WTC11 (cell line): ENCODE measurements at regions not wholly inside any gene's neighbourhood (a gene's known extent, or its start where the extent isn't known, plus 50 kb on each side); places are given as distances from the start of the nearest gene placed in this dataset.

Source experiments
- ATAC-seq: fragments of 200-7000 bp; cut with Tn5 transposase; 2 replicates; pipeline ENCODE4 v1.10.0; 2021; ENCODE audit warnings: mild to moderate bottlenecking, moderate library complexity
- CTCF ChIA-PET: fragments of 300-600 bp; sonication (Branson Sonifier 250); formaldehyde crosslinking; loops from one replicate; lab custom pipeline; 2021; ENCODE audit warnings: antibody characterized with exemption; lab: Charles Lee
- POLR2A ChIA-PET: fragments of 350-600 bp; sonication (Branson Sonifier 250); formaldehyde crosslinking; loops from one replicate; lab custom pipeline; 2021; ENCODE audit warnings: antibody characterized with exemption; lab: Charles Lee
- DNase-seq: peaks from one replicate; pipeline ENCODE4 v3.0.0; 2021; ENCODE audit warnings: low spot score
- H3K27ac Mint-ChIP-seq: 2 replicates; pipeline ENCODE4 v1.8.0; 2021; ENCODE audit warnings: mixed read lengths
- H3K27me3 Mint-ChIP-seq: 2 replicates; pipeline ENCODE4 v1.8.0; 2021; ENCODE audit warnings: low read depth, mild to moderate bottlenecking, moderate library complexity, mixed read lengths
- H3K36me3 Mint-ChIP-seq: 2 replicates; pipeline ENCODE4 v1.8.0; 2021; ENCODE audit warnings: mixed read lengths
- H3K4me1 Mint-ChIP-seq: 2 replicates; pipeline ENCODE4 v1.8.0; 2022; ENCODE audit warnings: mixed read lengths
- H3K4me3 Mint-ChIP-seq: 2 replicates; pipeline ENCODE4 v1.8.0; 2021; ENCODE audit warnings: mild to moderate bottlenecking, moderate library complexity, mixed read lengths
- H3K9me3 Mint-ChIP-seq: 2 replicates; pipeline ENCODE4 v1.8.0; 2021; ENCODE audit warnings: mixed read lengths
- AFF4 ChIP-seq: sonication (generic); formaldehyde crosslinking; IDR thresholded peaks from 2 replicates; pipeline ENCODE4 v1.8.1; 2023; ENCODE audit warnings: mild to moderate bottlenecking, missing genetic modification reagents, borderline replicate concordance
- ARID4B ChIP-seq: sonication (generic); formaldehyde crosslinking; IDR thresholded peaks from 2 replicates; pipeline ENCODE4 v1.8.0; 2023; ENCODE audit warnings: missing genetic modification reagents, mild to moderate bottlenecking, borderline replicate concordance
- ATF1 ChIP-seq: sonication (generic); formaldehyde crosslinking; IDR thresholded peaks from 2 replicates; pipeline ENCODE4 v1.8.1; 2023; ENCODE audit warnings: mild to moderate bottlenecking, moderate library complexity, missing genetic modification reagents
- CBFB ChIP-seq: sonication (generic); formaldehyde crosslinking; IDR thresholded peaks from 2 replicates; pipeline ENCODE4 v1.8.1; 2022; ENCODE audit warnings: mild to moderate bottlenecking, low read depth, missing genetic modification reagents
- CREB1 ChIP-seq: sonication (generic); formaldehyde crosslinking; IDR thresholded peaks from 2 replicates; pipeline ENCODE4 v1.8.0; 2023; ENCODE audit warnings: mild to moderate bottlenecking, missing genetic modification reagents
- CREM ChIP-seq: sonication (generic); formaldehyde crosslinking; IDR thresholded peaks from 2 replicates; pipeline ENCODE4 v1.8.1; 2022; ENCODE audit warnings: mild to moderate bottlenecking, missing genetic modification reagents, moderate library complexity
- E2F4 ChIP-seq: sonication (generic); formaldehyde crosslinking; IDR thresholded peaks from 2 replicates; pipeline ENCODE4 v1.8.1; 2022; ENCODE audit warnings: low read depth, mild to moderate bottlenecking, moderate library complexity, missing genetic modification reagents, borderline replicate concordance
- EMX1 ChIP-seq: fragments of 250-450 bp; sonication (Bioruptor Pico); IDR thresholded peaks from 2 replicates; pipeline ENCODE4 v1.8.0; 2021; ENCODE audit warnings: mild to moderate bottlenecking
- ESRRA ChIP-seq: sonication (generic); formaldehyde crosslinking; IDR thresholded peaks from 2 replicates; pipeline ENCODE4 v1.8.1; 2022; ENCODE audit warnings: mild to moderate bottlenecking, missing genetic modification reagents, borderline replicate concordance
- FOXJ3 ChIP-seq: sonication (generic); formaldehyde crosslinking; IDR thresholded peaks from 2 replicates; pipeline ENCODE4 v1.9.0; 2021; ENCODE audit warnings: missing genetic modification reagents, mild to moderate bottlenecking, borderline replicate concordance
- FOXK1 ChIP-seq: sonication (generic); formaldehyde crosslinking; IDR thresholded peaks from 2 replicates; pipeline ENCODE4 v1.8.0; 2022; ENCODE audit warnings: mild to moderate bottlenecking, moderate library complexity, missing genetic modification reagents
- GRHL2 ChIP-seq: fragments of 250-450 bp; sonication (Bioruptor Pico); IDR thresholded peaks from 2 replicates; pipeline ENCODE4 v1.8.0; 2022; ENCODE audit warnings: mild to moderate bottlenecking, moderate library complexity; ENCODE audit not compliant: insufficient replicate concordance, severe bottlenecking
- MXD4 ChIP-seq: fragments of 250-450 bp; sonication (Bioruptor Pico); IDR thresholded peaks from 2 replicates; pipeline ENCODE4 v1.8.0; 2021; ENCODE audit warnings: mild to moderate bottlenecking, moderate library complexity, borderline replicate concordance
- SMAD3 ChIP-seq: sonication (generic); formaldehyde crosslinking; IDR thresholded peaks from 2 replicates; pipeline ENCODE4 v1.8.0; 2022; ENCODE audit warnings: missing genetic modification reagents, mild to moderate bottlenecking, borderline replicate concordance
- TCF7 ChIP-seq: sonication (generic); formaldehyde crosslinking; IDR thresholded peaks from 2 replicates; pipeline ENCODE4 v1.8.0; 2022; ENCODE audit warnings: mild to moderate bottlenecking, low read depth, missing genetic modification reagents, moderate library complexity
- TEAD1 ChIP-seq: sonication (generic); formaldehyde crosslinking; IDR thresholded peaks from 2 replicates; pipeline ENCODE4 v1.8.0; 2022; ENCODE audit warnings: mild to moderate bottlenecking, missing genetic modification reagents
- ZMAT4 ChIP-seq: fragments of 250-450 bp; sonication (Bioruptor Pico); IDR thresholded peaks from 2 replicates; pipeline ENCODE4 v1.9.0; 2021; ENCODE audit warnings: mild to moderate bottlenecking
- ZNF138 ChIP-seq: sonication (generic); formaldehyde crosslinking; conservative IDR thresholded peaks from 2 replicates; pipeline ENCODE4 v1.8.1; 2022; ENCODE audit warnings: mild to moderate bottlenecking, moderate library complexity, missing genetic modification reagents
- ZNF263 ChIP-seq: sonication (generic); formaldehyde crosslinking; IDR thresholded peaks from 2 replicates; pipeline ENCODE4 v1.8.1; 2022; ENCODE audit warnings: low read depth, mild to moderate bottlenecking, moderate library complexity, missing genetic modification reagents
- ZSCAN18 ChIP-seq: fragments of 250-450 bp; sonication (Bioruptor Pico); IDR thresholded peaks from 2 replicates; pipeline ENCODE4 v2.1.2; 2022; ENCODE audit warnings: mild to moderate bottlenecking, moderate library complexity
- TF ChIP-seq, protein P1 (sequence below): sonication (generic); formaldehyde crosslinking; IDR thresholded peaks from 2 replicates; pipeline ENCODE4 v1.8.0; 2022; ENCODE audit warnings: mild to moderate bottlenecking, missing genetic modification reagents

DNA sequence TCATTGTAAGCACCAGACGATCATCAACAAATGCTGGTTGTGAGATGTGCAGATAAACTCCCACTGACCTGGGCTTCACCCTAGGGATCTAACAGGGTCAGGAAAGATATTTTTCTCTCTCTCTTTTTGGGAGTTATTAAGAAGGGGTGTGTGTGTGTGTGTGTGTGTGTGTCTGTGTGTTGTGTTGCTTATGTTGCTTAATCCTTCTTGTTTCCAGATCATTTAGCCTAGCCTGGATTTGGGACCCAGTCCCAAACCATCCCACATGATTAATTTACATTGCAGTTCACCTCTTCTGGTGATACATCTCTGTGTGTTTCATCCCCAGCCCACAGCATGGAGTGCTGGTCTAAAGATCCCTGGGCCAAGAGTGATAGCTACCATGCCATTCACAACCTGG lies 122.8 kb upstream of the IPO9 start (continued):
- TF ChIP-seq ARID4B (no peak), MXD4 (CRISPR knock-in tag) (no peak)
- TF ChIP-seq, protein P1, sequence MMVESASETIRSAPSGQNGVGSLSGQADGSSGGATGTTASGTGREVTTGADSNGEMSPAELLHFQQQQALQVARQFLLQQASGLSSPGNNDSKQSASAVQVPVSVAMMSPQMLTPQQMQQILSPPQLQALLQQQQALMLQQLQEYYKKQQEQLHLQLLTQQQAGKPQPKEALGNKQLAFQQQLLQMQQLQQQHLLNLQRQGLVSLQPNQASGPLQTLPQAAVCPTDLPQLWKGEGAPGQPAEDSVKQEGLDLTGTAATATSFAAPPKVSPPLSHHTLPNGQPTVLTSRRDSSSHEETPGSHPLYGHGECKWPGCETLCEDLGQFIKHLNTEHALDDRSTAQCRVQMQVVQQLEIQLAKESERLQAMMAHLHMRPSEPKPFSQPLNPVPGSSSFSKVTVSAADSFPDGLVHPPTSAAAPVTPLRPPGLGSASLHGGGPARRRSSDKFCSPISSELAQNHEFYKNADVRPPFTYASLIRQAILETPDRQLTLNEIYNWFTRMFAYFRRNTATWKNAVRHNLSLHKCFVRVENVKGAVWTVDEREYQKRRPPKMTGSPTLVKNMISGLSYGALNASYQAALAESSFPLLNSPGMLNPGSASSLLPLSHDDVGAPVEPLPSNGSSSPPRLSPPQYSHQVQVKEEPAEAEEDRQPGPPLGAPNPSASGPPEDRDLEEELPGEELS (CRISPR knock-in tag) = no peak

GRCh38 chr1:201707027-201707426 lies 121.9 kb upstream of the IPO9 start:
- Mint-ChIP-seq H3K36me3 (peaks cover 2% of the 10 kb centered on the region; the same call in 1 of the 2 replicates), H3K27me3 (no peaks in the 10 kb centered on the region), H3K4me3 (no peak overlapping the region), H3K27ac (no peak overlapping the region), H3K4me1 (peaks cover 27% of the 10 kb centered on the region), H3K9me3 (peaks cover under 1% of the 10 kb centered on the region)
- DNase-seq (no peak), ATAC-seq (no peak)
- CTCF ChIA-PET = interaction anchor here (1.0 to 15.4 kb wide), 5 partner anchors 31 to 226 kb away, joined by 3 to 378 read pairs (median 5); no protein-coding TSS in a partner anchor
- POLR2A ChIA-PET = no interaction called here
- TF ChIP-seq GRHL2 (CRISPR knock-in tag) (no peak), SMAD3 (CRISPR knock-in tag) (no peak), CREB1 (CRISPR knock-in tag) (no peak), ATF1 (CRISPR knock-in tag) (no peak), ZSCAN18 (no peak), FOXK1 (CRISPR knock-in tag) (no peak), TEAD1 (CRISPR knock-in tag) (no peak), E2F4 (no peak), ZNF263 (CRISPR knock-in tag) (no peak), ESRRA (CRISPR knock-in tag) (no peak), TCF7 (no peak), ZMAT4 (no peak), CREM (CRISPR knock-in tag) (no peak), AFF4 (CRISPR knock-in tag) (no peak), FOXJ3 (CRISPR knock-in tag) (no peak), CBFB (no peak), EMX1 (no peak), ZNF138 (CRISPR knock-in tag) (no peak)
- TF ChIP-seq, protein P1 (CRISPR knock-in tag) = no peak
